ENCODE measurements at regions not wholly inside any gene's neighbourhood (a gene's known extent, or its start where the extent isn't known, plus 50 kb on each side); places are given as distances from the start of the nearest gene placed in this dataset.

DNA sequence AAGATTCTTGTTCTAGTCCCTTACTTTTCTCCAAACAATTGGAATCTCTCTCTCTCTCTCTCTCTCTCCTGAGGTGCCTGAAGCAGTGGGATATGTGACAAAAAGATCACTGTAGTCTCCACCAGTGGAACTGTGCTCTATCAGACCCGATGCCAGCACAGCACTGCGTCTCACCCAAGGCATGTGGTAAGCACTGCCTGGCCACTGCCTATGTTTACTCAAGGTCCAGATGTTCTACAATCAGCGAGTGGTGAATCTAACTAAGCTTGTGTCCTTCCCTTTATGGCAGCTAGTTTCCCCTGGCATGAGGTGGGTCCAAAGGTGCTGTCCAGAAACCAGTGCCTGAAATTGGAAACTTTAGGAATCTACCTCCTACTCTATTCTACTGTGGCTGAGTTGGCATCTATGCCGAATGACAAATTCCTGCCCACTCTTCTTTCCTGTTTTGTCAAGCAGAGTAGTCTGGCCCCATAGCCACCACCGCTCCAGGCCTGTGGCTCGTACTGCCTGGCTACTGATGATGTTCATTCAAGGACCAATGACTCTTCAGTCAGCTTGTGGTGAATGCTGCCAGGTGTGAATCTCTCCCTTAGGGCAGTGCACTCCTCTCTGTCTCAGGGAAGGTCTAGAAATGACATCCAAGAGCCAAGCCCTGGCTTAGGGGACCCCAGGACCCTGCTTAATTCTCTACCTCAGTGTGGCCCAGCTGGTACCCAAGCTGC is 416.5 kb downstream of the TEX13C start:
- no peaks in the 10 kb centered on the region for H3K27me3 Mint-ChIP-seq
- H3K4me3 Mint-ChIP-seq = no peak overlapping the region
- ChIA-PET POLR2A (no interaction called here), CTCF (no interaction called here)
- H3K4me1 Mint-ChIP-seq = no peaks in the 10 kb centered on the region
- DNase-seq = no peak
- no peaks in the 10 kb centered on the region for H3K36me3 Mint-ChIP-seq (ENCODE audit: low read depth)
- H3K9me3 Mint-ChIP-seq = no peaks in the 10 kb centered on the region
- H3K27ac Mint-ChIP-seq = no peak overlapping the region

DNA sequence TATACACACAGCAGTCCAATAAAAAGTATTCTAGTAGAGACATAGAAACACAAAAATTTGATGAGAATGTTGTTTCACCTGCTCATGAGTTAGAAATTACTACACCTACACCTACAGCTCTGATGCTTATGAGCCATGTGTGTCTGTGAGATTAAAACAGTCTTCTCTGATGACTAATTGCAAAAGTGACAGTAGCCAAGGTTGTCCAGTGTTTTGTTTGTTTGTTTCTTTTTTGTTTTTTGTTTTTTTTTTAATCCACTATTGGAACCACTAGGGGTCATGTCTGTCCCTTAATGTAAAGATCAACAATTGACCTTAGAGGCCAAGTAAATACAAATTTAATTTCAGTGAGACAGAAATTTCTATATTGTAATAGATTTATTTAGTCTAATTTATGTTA is 423.1 kb downstream of the TEX13C start:
- Mint-ChIP-seq H3K4me3 (no peak overlapping the region), H3K4me1 (no peaks in the 10 kb centered on the region), H3K36me3 (ENCODE audit: low read depth) (no peaks in the 10 kb centered on the region), H3K27ac (no peak overlapping the region), H3K9me3 (no peaks in the 10 kb centered on the region), H3K27me3 (no peaks in the 10 kb centered on the region)
- POLR2A ChIA-PET = no interaction called here
- DNase-seq = no peak
- CTCF ChIA-PET = no interaction called here

DNA sequence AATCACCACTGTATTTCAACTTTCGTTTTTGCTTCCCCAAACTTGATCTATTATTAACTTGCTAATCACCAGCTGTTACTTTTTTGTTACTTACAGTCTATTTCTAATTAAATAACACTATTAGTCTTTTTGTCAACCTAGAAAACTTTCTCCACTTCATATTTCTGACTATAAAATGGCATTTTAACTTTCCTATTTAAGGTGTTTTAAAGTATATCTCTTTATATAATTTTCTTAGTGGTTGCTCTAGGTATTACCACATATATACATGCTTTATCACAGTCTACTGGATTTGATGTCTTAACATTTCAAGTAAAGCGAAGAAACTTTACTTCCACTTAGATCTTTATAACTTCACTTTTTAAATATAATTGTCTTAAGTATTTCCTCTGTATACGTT is 421.2 kb downstream of the DCAF12L2 start:
- H3K9me3 Mint-ChIP-seq = no peaks in the 10 kb centered on the region
- H3K4me3 Mint-ChIP-seq = no peak overlapping the region
- ChIA-PET CTCF (no interaction called here), POLR2A (no interaction called here)
- H3K27ac Mint-ChIP-seq = no peak overlapping the region
- no peaks in the 10 kb centered on the region for H3K4me1 Mint-ChIP-seq
- no peak for DNase-seq
- no peaks in the 10 kb centered on the region for H3K27me3 Mint-ChIP-seq
- H3K36me3 Mint-ChIP-seq (ENCODE audit: low read depth) = no peaks in the 10 kb centered on the region

DNA sequence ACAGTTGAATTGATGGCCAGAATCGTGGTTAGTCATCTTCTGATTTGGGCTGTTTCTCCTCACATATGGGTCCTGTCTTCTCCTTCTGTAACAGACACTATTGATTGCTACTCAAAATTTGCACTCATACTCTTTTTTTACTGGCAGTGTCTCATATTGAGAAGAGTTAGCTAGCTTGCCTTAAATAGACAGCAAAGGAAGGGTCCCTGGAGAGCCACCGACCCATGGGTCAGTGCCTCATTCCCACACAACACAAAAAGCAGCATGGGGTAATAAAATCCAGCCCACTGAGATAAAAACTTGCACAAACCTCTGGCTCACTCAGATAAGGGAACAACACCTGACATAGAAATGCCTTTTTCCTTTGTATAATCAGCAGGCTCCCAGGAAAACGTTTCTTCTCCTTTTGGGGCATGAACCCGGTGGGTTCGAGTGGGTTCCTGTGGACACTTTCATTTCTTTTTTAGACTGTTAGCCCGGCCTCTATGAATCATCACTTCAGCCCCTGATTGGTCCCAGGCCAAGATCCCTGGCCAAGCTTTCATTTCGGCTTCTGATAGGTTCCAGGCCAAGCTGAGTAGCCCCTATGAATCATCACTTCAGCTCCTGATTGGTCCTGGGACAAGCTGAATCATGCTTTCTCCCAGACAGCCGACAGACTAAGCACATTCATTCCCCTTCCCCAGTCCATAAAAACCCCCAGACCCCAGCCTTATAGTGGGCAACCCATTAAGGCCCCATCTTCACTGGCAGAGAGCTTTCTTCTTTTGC is 408.1 kb downstream of the DCAF12L2 start:
- Mint-ChIP-seq H3K27ac (no peak overlapping the region), H3K4me1 (no peaks in the 10 kb centered on the region), H3K9me3 (peaks cover 4% of the 10 kb centered on the region), H3K27me3 (no peaks in the 10 kb centered on the region), H3K36me3 (ENCODE audit: low read depth) (no peaks in the 10 kb centered on the region), H3K4me3 (no peak overlapping the region)
- ChIA-PET POLR2A (no interaction called here), CTCF (no interaction called here)
- DNase-seq = no peak

DNA sequence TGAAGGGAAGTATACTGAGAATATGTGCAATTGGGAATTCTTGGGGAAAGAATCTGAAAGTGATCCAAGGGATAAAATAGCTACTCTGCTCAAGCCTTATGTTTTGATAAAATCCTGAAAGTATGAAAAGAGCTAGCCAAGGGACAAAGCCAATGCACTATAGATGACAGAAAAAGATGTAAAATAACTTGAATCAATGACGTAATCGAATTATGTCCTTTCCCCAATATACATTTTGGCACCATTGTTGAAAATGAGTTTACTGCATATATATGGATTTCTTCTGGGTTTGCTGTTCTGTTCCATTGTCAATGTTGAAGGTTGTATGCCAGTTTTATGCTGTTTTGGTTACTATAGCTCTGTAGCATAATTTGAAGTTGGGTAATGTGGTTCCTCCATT is 407.3 kb downstream of the DCAF12L2 start:
- no peaks in the 10 kb centered on the region for H3K36me3 Mint-ChIP-seq (ENCODE audit: low read depth)
- H3K9me3 Mint-ChIP-seq = peaks cover 4% of the 10 kb centered on the region
- no peaks in the 10 kb centered on the region for H3K27me3 Mint-ChIP-seq

DNA sequence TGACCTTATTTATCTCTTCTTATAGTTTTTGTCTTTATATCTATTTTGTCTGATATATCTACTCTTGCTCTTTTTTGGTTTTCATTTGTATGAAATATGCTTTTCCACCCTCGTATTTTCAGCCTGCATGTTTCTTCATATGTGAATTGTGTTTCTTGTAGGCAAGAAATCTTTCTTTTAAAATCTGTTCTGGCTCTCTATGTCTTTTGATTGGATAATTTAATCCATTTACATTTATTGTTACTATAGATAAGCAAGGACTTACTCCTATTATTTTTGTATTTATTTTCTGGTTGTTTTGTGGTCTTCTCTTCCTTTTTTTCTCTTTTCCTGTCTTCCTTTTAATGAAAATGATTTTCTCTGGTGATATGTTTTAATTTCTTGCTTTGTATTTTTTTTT is 403.1 kb downstream of the DCAF12L2 start:
- DNase-seq = no peak
- peaks cover 4% of the 10 kb centered on the region for H3K9me3 Mint-ChIP-seq
- H3K36me3 Mint-ChIP-seq (ENCODE audit: low read depth) = no peaks in the 10 kb centered on the region
- no peak overlapping the region for H3K27ac Mint-ChIP-seq
- H3K27me3 Mint-ChIP-seq = no peaks in the 10 kb centered on the region
- no peak overlapping the region for H3K4me3 Mint-ChIP-seq
- ChIA-PET POLR2A (no interaction called here), CTCF (no interaction called here)
- H3K4me1 Mint-ChIP-seq = no peaks in the 10 kb centered on the region

More for the DNA sequence above, 407.3 kb downstream of the DCAF12L2 start:
- DNase-seq = no peak
- ChIA-PET CTCF (no interaction called here), POLR2A (no interaction called here)
- no peaks in the 10 kb centered on the region for H3K4me1 Mint-ChIP-seq
- H3K4me3 Mint-ChIP-seq = no peak overlapping the region
- no peak overlapping the region for H3K27ac Mint-ChIP-seq

DNA sequence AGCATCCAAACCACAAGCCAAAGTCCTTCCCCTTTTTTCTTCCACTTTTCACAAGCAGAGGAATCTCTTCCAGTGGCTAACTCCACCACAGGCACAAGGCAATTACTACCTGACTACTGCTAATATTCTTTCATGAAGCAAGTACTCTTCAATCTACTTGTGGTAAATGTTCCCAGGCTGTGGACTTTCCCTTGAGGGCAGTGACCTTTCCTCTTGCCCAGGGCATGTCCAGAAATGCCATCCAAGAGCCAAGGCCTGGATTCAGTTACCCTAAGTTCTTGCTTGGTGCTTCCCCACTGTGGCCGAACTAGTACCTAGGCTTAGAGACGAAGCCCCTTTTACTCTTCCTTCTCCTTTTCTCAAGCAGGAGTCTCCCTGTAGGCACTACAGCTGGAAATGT is 400.7 kb downstream of the DCAF12L2 start:
- Mint-ChIP-seq H3K27me3 (no peaks in the 10 kb centered on the region), H3K4me3 (no peak overlapping the region), H3K27ac (no peak overlapping the region), H3K9me3 (peaks cover 4% of the 10 kb centered on the region), H3K4me1 (no peaks in the 10 kb centered on the region), H3K36me3 (ENCODE audit: low read depth) (no peaks in the 10 kb centered on the region)
- ChIA-PET POLR2A (no interaction called here), CTCF (no interaction called here)
- no peak for DNase-seq

DNA sequence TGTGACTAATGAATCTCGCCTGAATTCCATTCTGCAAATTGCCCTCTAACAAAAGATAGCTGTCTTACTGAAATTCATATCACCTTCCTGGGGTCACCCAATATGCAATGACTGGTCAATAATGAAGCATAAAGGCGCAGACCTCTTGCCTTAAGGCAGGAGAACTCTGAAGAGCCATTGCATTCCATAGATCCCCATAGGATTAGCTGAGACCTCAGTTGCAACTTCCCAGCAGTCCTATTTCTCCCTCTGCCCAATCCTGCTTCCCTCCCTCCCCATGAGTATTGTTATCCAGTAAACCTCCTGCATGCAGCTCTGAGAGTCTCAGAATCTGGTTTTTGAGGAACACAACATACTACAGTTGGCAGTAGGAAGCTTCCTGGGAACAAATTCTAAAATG is 396.5 kb downstream of the DCAF12L2 start:
- CTCF ChIA-PET = no interaction called here
- H3K36me3 Mint-ChIP-seq (ENCODE audit: low read depth) = no peaks in the 10 kb centered on the region

DNA sequence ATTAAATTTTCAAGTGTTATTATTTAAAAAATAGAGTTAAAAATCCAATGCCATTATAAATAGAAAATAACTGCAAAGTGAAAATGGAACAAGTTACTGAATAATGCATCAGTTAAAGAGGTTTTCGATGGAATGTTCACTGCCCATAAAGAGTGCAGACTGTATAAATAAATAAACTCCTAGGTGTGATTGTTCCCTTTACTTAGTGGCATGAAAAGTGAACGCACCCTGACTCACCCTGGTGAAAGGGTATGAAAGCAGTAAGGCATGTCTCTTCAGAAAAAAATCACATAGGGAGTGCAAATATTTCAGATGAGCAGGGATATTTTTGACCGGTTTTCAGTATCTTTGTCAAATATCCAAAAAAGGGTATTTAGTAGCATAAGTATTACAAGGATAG is 387.8 kb downstream of the DCAF12L2 start:
- Mint-ChIP-seq H3K27me3 (no peaks in the 10 kb centered on the region), H3K9me3 (no peaks in the 10 kb centered on the region), H3K4me1 (no peaks in the 10 kb centered on the region), H3K4me3 (no peak overlapping the region), H3K36me3 (ENCODE audit: low read depth) (no peaks in the 10 kb centered on the region), H3K27ac (no peak overlapping the region)
- DNase-seq = no peak
- POLR2A ChIA-PET = no interaction called here
- CTCF ChIA-PET = no interaction called here

More for the DNA sequence above, 396.5 kb downstream of the DCAF12L2 start:
- no peak for DNase-seq
- Mint-ChIP-seq H3K27ac (no peak overlapping the region), H3K4me1 (no peaks in the 10 kb centered on the region), H3K27me3 (no peaks in the 10 kb centered on the region), H3K4me3 (no peak overlapping the region), H3K9me3 (no peaks in the 10 kb centered on the region)
- POLR2A ChIA-PET = no interaction called here

DNA sequence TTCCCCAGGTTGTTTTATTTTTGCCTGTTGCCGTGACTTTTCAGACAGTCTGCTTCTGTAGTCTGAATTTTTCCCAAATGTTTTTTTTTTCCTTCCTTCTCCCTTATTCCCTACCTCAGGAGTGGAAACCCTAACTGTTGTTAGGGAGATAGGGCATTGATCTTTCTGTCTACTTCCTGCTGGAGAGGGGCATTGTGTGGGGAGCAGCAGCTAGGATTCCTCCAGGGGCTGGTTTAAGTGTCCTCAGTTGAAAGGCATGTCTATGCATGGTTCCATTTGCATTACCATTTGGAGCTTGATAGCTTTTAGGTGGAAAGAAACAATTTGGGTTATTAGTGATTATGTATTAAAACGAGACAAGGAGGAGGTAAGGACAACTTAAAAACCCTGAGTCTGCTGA is 383.9 kb downstream of the DCAF12L2 start:
- DNase-seq = no peak
- H3K36me3 Mint-ChIP-seq (ENCODE audit: low read depth) = no peaks in the 10 kb centered on the region
- no peaks in the 10 kb centered on the region for H3K4me1 Mint-ChIP-seq
- CTCF ChIA-PET = no interaction called here
- H3K27ac Mint-ChIP-seq = no peak overlapping the region
- no peaks in the 10 kb centered on the region for H3K27me3 Mint-ChIP-seq
- POLR2A ChIA-PET = no interaction called here
- no peaks in the 10 kb centered on the region for H3K9me3 Mint-ChIP-seq
- H3K4me3 Mint-ChIP-seq = no peak overlapping the region

DNA sequence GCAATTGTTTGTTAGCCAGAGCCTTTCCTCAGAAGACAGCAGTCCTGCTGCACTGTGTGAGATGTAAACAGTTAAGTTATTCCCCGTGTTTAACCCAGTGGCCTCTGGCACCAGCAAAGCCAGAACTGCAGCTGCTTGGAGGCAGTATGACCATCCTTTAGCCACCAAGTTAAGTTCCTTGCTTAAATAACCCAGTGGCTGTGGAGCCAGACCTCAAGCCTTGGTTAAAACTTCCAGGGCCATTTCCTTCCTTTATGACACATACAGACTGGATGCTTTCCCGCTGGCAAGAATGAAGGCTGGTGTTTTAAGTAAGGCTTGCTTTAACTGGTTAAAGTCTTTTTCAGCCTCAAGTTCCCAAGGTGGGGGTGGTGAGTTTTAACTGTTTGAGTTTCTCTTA is 379.8 kb downstream of the DCAF12L2 start:
- Mint-ChIP-seq H3K9me3 (no peaks in the 10 kb centered on the region), H3K27ac (no peak overlapping the region), H3K4me3 (no peak overlapping the region), H3K4me1 (no peaks in the 10 kb centered on the region), H3K27me3 (no peaks in the 10 kb centered on the region), H3K36me3 (ENCODE audit: low read depth) (no peaks in the 10 kb centered on the region)
- no peak for DNase-seq
- CTCF ChIA-PET = no interaction called here
- POLR2A ChIA-PET = no interaction called here

DNA sequence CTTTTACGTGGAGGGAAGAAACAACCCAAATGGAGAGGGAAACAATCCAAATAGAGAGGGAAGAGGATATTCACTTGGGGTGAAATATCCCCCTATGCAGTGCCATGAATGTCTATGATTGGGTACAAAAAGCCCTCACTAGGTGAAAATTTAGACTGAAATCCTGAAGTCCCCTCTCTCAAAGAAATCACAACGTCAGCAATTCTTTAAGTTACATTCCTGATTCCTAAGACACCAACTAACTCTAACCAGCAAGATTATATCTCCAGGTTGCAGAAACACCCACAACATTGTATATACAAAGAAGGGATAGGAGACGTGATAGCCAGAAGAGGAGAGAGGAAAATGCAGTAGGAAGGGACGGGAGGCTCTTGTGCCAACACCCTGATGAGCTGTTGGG is 374.3 kb downstream of the DCAF12L2 start:
- ChIA-PET CTCF (no interaction called here), POLR2A (no interaction called here)
- Mint-ChIP-seq H3K4me1 (no peaks in the 10 kb centered on the region), H3K27me3 (no peaks in the 10 kb centered on the region), H3K9me3 (no peaks in the 10 kb centered on the region), H3K4me3 (no peak overlapping the region), H3K36me3 (ENCODE audit: low read depth) (no peaks in the 10 kb centered on the region), H3K27ac (no peak overlapping the region)
- no peak for DNase-seq

DNA sequence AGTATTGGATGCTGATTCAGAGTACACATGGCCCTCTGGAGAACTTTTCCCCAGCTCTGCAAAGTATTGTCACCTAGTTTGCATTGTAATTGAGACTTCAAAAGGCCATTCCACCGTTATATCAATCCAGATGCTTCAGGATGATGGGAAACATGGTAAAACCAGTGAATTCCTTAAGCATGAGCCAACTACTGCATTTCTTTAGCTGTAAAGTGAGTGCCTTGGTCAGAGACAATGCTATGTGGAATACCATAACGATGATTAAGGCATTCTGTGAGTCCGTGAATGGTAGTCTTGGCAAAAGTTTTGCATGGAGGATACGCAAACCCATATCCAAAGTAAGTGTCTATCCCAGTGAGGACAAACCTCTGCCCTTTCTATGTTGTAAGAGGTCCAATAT is 355.2 kb downstream of the DCAF12L2 start:
- ChIA-PET CTCF (no interaction called here), POLR2A (no interaction called here)
- DNase-seq = no peak
- no peak overlapping the region for H3K4me3 Mint-ChIP-seq
- no peaks in the 10 kb centered on the region for H3K36me3 Mint-ChIP-seq (ENCODE audit: low read depth)
- no peak overlapping the region for H3K27ac Mint-ChIP-seq
- H3K9me3 Mint-ChIP-seq = no peaks in the 10 kb centered on the region
- no peaks in the 10 kb centered on the region for H3K27me3 Mint-ChIP-seq
- H3K4me1 Mint-ChIP-seq = no peaks in the 10 kb centered on the region

DNA sequence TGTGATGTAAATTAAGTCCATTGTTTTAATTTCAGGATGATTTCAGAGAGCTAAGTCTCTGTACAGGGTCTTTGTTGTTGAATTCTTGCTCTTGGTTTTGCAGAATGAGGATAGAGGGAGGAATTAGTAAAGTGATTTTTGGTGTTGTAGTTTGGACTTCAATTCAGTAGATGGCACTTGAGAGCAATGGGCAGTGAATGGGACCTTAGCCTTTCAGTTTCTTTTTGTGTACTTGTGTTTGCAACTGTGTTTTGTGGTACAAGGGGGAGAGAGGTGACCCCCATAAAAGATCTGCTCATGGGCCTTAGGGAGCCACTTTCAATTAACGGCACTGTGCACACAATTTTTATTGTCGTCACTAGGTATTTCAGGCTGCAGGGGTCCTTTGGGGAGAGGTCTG is 340.0 kb downstream of the DCAF12L2 start:
- Mint-ChIP-seq H3K36me3 (ENCODE audit: low read depth) (no peaks in the 10 kb centered on the region), H3K4me3 (no peak overlapping the region), H3K4me1 (no peaks in the 10 kb centered on the region), H3K27ac (no peak overlapping the region), H3K27me3 (no peaks in the 10 kb centered on the region), H3K9me3 (no peaks in the 10 kb centered on the region)
- ChIA-PET CTCF (no interaction called here), POLR2A (no interaction called here)
- no peak for DNase-seq
